GM12875 (cell line): ENCODE measurements at regions not wholly inside any gene's neighbourhood (a gene's known extent, or its start where the extent isn't known, plus 50 kb on each side); places are given as distances from the start of the nearest gene placed in this dataset.

Experiments
- H3K4me3 ChIP-seq: one replicate; pipeline ENCODE4 v1.5.1; 2011; ENCODE audit warnings: low read depth, low read length, control low read depth
- TF ChIP-seq, protein P1 (sequence below): IDR thresholded peaks from 2 replicates; pipeline ENCODE4 v1.5.1; 2011; ENCODE audit warnings: low read depth, mild to moderate bottlenecking, control low read depth, inconsistent platforms, low read length, moderate library complexity, borderline replicate concordance; ENCODE audit not compliant: insufficient read depth

DNA sequence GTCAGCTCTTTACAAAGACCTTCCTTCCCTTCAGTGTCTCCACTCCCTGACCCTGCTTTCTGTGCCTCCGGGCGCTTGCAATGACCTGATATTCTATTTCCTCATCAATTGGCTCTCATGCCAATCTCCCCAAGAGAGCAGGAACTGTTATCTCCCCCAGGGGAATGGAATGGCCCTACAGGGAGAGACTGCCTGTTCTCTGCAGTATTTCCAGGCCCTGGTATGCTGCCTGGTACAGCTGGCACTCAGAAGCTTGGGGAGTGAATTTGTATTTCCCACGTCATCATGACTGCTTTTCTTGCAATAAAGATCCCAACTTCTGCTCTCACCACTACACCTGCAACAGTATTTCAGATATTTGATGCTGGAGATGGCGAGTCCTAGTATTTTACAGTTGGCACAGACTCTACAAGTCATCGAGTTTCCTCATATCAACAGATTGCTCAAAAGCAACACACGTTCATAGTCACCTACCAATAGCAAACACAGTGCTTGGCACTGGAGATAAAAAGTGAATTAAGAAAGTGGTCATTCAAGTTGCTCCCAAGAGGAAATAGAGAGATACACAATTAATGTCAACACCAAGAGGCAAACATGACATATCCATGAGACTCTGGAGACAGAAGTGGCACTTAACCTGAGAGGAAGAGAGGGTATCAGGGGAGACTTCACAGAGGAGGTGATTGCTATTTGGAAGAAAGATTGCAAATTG is 90.5 kb upstream of the EGFL6 start:
- H3K4me3 ChIP-seq = no peak overlapping the region
- TF ChIP-seq, protein P1, sequence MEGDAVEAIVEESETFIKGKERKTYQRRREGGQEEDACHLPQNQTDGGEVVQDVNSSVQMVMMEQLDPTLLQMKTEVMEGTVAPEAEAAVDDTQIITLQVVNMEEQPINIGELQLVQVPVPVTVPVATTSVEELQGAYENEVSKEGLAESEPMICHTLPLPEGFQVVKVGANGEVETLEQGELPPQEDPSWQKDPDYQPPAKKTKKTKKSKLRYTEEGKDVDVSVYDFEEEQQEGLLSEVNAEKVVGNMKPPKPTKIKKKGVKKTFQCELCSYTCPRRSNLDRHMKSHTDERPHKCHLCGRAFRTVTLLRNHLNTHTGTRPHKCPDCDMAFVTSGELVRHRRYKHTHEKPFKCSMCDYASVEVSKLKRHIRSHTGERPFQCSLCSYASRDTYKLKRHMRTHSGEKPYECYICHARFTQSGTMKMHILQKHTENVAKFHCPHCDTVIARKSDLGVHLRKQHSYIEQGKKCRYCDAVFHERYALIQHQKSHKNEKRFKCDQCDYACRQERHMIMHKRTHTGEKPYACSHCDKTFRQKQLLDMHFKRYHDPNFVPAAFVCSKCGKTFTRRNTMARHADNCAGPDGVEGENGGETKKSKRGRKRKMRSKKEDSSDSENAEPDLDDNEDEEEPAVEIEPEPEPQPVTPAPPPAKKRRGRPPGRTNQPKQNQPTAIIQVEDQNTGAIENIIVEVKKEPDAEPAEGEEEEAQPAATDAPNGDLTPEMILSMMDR = no peak

DNA sequence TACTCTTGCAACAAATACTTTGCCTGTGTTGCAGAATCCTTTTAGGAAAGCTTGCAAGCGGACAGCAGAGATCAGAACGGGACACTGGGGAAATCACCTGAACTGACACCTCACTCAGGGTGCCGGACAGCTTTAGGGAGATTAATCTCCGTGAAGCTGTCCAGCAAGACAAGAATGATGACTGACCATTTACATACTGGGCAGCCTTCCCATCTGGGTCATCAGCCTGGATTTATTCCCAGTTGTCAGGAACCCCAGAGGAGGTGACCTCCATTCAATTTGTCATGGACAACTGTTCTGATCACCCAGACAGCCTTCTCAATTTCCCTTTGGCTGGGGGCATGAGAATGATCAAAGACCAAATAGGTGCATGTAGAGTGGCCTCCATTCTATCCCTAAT is 93.0 kb upstream of the EGFL6 start:
- H3K4me3 ChIP-seq = no peak overlapping the region
- TF ChIP-seq, protein P1 = no peak

DNA sequence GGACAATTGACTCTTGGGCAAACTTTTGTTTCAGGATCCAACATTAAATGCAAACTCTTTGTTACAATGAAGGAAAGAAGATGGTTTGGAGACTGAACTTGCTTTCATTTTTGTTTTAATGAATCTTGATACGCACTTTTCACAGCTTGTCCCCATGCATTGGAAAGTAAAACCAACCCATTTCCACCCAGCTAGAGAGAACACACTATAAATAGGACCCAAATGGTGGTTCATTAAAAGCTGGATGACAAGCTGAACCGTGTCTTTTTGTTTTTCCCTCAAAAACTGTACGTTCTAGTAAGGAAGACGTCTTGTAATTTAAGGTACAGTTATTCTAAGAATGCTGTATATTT is 95.3 kb upstream of the EGFL6 start:
- peak overlapping the region; percentile 0 for H3K4me3 ChIP-seq

DNA sequence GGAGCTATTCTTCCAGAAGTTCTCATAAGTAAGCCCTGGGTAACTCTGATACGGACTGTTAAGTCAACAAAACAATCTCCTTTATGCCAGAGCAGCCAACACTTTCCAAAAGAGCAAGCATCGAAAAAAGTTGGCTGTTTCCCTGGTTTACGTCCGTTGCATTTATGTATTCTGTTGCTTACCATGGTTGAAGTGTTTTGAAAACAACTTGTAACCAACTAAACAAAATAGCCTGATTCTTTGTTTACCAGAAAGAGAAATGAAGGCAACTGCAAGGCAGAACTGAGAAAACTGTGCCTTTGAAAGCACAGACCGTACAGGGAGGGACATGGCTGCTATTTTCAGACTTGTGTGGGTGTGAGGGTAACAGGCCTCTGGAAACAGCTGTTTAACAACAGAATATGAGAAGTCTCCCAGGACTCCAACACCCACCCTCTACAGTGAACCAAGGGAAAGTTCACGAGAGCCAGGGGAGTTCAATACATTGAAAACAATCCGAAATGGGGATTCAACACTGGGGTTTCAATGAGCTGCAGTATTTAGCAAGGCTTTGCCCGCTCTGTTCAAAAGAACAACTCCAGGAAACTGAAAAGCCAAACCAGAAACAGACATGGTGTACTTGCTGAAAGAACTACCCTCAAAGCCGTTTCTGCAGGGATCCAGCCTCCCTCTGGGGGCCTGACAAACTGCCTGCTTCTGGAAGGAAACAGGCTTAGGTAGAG is 95.8 kb upstream of the EGFL6 start:
- peak overlapping the region; percentile 0 for H3K4me3 ChIP-seq
- TF ChIP-seq, protein P1 = no peak

More for the DNA sequence above, 95.3 kb upstream of the EGFL6 start:
- TF ChIP-seq, protein P1 = no peak

DNA sequence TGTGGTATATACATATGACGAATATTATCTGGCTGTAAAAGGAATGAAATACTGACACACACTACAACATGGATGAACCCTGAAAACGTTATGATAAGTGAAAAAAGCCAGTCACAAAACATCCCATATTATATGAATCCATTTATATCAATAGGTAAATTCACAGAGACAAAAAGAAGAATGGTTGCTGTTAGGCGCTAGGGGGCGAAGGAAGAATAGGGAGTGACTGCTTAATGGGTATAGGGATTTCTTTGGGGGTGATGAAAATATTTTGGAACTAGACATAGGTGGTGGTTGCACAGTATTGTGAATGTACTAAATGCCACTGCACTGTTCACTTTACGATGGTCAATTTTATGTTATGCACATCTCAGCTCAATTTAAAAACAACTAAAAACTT is 96.4 kb upstream of the EGFL6 start:
- TF ChIP-seq, protein P1 = peak; percentile 35; the same call in 1 of the 2 replicates
- no peak overlapping the region for H3K4me3 ChIP-seq

DNA sequence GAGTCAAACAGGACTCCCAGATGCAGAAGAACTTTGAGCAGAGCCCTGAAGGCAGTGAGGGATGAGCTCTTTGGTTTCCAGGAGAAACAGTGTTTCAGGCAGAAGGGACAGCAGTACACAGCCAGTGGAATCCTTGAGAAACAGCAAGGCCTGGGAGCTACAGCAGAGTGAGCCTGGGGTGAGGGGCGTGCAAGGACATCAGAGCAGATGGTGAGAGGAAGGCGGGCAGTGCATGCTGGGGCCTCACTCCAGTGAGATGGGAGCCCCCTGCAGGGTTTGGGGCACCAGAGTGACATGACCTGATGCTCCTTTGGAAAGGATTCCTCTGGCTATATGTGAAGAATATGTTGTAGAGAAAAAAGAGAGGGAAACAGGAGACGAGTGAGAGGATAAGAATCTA is 98.1 kb upstream of the EGFL6 start:
- TF ChIP-seq, protein P1 = no peak
- H3K4me3 ChIP-seq = no peak overlapping the region

DNA sequence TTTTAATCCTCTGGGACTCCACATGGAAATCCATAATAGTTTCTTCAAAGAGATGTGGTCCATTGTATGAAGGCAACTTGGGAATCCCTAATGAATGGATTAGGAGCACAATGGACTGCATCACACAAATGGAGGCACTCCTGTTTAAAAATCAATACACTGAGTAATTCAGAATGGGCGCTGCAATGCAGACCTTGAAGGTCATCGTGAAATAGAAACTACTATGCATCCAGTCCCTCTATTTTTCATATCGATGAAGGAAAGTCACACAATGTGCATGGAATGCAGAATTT is 98.8 kb upstream of the EGFL6 start:
- TF ChIP-seq, protein P1 = no peak
- no peak overlapping the region for H3K4me3 ChIP-seq
